Esophagus squamous epithelium (tissue), 4 donors: ENCODE measurements at regions not wholly inside any gene's neighbourhood (a gene's known extent, or its start where the extent isn't known, plus 50 kb on each side); places are given as distances from the start of the nearest gene placed in this dataset.

Source experiments
- CTCF ChIP-seq, 6 experiments: fragments of 450-650 bp in 4 of 6; fragments of 200-600 bp in 2 of 6; sonication (generic) in 2 of 6; IDR thresholded peaks; one replicate each; pipeline ENCODE4 v1.5.1; 2016 to 2019; ENCODE audit warnings: antibody characterized with exemption in 6 of 6, mild to moderate bottlenecking in 4 of 6, moderate library complexity in 4 of 6
- POLR2A ChIP-seq, 4 donors: fragments of 450-650 bp; IDR thresholded peaks; one replicate each; pipeline ENCODE4 v1.6.1; 2017; ENCODE audit warnings: antibody characterized with exemption in 4 of 4, mild to moderate bottlenecking in 4 of 4, moderate library complexity in 3 of 4

GRCh38 chr12:5348491-5348890 lies 83.4 kb upstream of the NTF3 start:
- TF ChIP-seq CTCF (IDR thresholded peaks at IDR 0.05) (no peak), POLR2A (IDR thresholded peaks at IDR 0.05) (no peak)
